Gastroesophageal sphincter (tissue), 4 donors: ENCODE measurements at regions not wholly inside any gene's neighbourhood (a gene's known extent, or its start where the extent isn't known, plus 50 kb on each side); places are given as distances from the start of the nearest gene placed in this dataset.

Source experiments
- ATAC-seq: fragments of 150-250 bp; one replicate; pipeline ENCODE4 v1.9.1; 2016; ENCODE audit warnings: mild to moderate bottlenecking, moderate library complexity
- H3K27ac ChIP-seq, 4 donors: fragments of 200-600 bp; sonication (generic) in 3 of 4; 1 replicate in 3 of 4; 2 replicates in 1 of 4; pipeline ENCODE4 v1.5.1; 2016 to 2019
- H3K27me3 ChIP-seq: fragments of 200-600 bp; sonication (generic); one replicate; pipeline ENCODE4 v1.5.1; 2019
- H3K36me3 ChIP-seq, 2 donors: fragments of 200-600 bp; sonication (generic); one replicate each; pipeline ENCODE4 v1.5.1; 2019; ENCODE audit warnings: control low read depth in 1 of 2
- H3K4me1 ChIP-seq, 3 donors: fragments of 200-600 bp; sonication (generic); 1 replicate in 2 of 3; 2 replicates in 1 of 3; pipeline ENCODE4 v1.5.1; 2016 to 2019; ENCODE audit warnings: control low read depth in 2 of 3
- H3K4me3 ChIP-seq, 2 donors: fragments of 200-600 bp; sonication (generic); one replicate each; pipeline ENCODE4 v1.5.1; 2019; ENCODE audit warnings: mild to moderate bottlenecking in 1 of 2, moderate library complexity in 1 of 2
- H3K9me3 ChIP-seq, 3 donors: fragments of 200-600 bp; sonication (generic); one replicate each; pipeline ENCODE4 v1.5.1; 2017 to 2019; ENCODE audit warnings: control low read depth in 2 of 3
- CTCF ChIP-seq, 4 experiments: fragments of 200-600 bp in 2 of 4; fragments of 450-650 bp in 2 of 4; sonication (generic) in 1 of 4; IDR thresholded peaks; one replicate each; pipeline ENCODE4 v1.5.1; 2017 to 2019; ENCODE audit warnings: antibody characterized with exemption in 4 of 4, mild to moderate bottlenecking in 2 of 4, moderate library complexity in 2 of 4
- EP300 ChIP-seq: sonication (generic); formaldehyde crosslinking; IDR thresholded peaks from one replicate; pipeline ENCODE4 v1.6.1; 2017; ENCODE audit warnings: antibody characterized with exemption, mild to moderate bottlenecking
- POLR2A ChIP-seq, 2 donors: fragments of 450-650 bp; IDR thresholded peaks; one replicate each; pipeline ENCODE4 v1.6.1; 2017; ENCODE audit warnings: antibody characterized with exemption in 2 of 2, mild to moderate bottlenecking in 2 of 2, moderate library complexity in 1 of 2
- POLR2AphosphoS5 ChIP-seq: sonication (generic); formaldehyde crosslinking; IDR thresholded peaks from one replicate; pipeline ENCODE4 v1.6.1; 2017; ENCODE audit warnings: antibody characterized with exemption
- WGBS, 2 donors: methylation state at CpG; one replicate each; pipeline ENCODE4 v1.1.5; 2018; ENCODE audit warnings: low coverage in 1 of 2; 5-methylcytosine and 5-hydroxymethylcytosine counted together

- Histone ChIP-seq H3K27ac (no peak overlapping the region), H3K36me3 (no peaks in the 10 kb centered on the region), H3K9me3 (no peaks in the 10 kb centered on the region), H3K27me3 (peaks cover 3% of the 10 kb centered on the region), H3K4me3 (no peak overlapping the region), H3K4me1 (no peaks in the 10 kb centered on the region)
- no peak for ATAC-seq
- WGBS, 2 donors, result 84 to 90% methylated on average over 2 of the region's 2 CpGs
- TF ChIP-seq POLR2A (IDR thresholded peaks at IDR 0.05), result no peak
- TF ChIP-seq EP300, result no peak
- TF ChIP-seq CTCF (IDR thresholded peaks at IDR 0.05), result no peak
- TF ChIP-seq POLR2AphosphoS5, result no peak
These were observed 1331.9 kb downstream of the XPNPEP1 start for GRCh38 chr10:108591417-108591816.

- no peak for ATAC-seq
- no peak overlapping the region for H3K27ac ChIP-seq
- H3K4me1 ChIP-seq, result no peaks in the 10 kb centered on the region
- no peak overlapping the region for H3K4me3 ChIP-seq
- 93 to 96% methylated on average over 3 of the region's 3 CpGs for WGBS, 2 donors
- TF ChIP-seq EP300 (no peak), POLR2AphosphoS5 (no peak), POLR2A (IDR thresholded peaks at IDR 0.05) (no peak), CTCF (IDR thresholded peaks at IDR 0.05) (no peak)
- peaks cover 3% of the 10 kb centered on the region for H3K27me3 ChIP-seq
- H3K36me3 ChIP-seq, result no peaks in the 10 kb centered on the region
- H3K9me3 ChIP-seq, result no peaks in the 10 kb centered on the region
These were observed 1336.9 kb downstream of the XPNPEP1 start for GRCh38 chr10:108586424-108586823.

- Histone ChIP-seq H3K27ac (no peak overlapping the region), H3K36me3 (no peaks in the 10 kb centered on the region), H3K4me3 (no peak overlapping the region), H3K9me3 (no peaks in the 10 kb centered on the region), H3K27me3 (no peaks in the 10 kb centered on the region), H3K4me1 (no peaks in the 10 kb centered on the region)
- no peak for TF ChIP-seq EP300
- TF ChIP-seq CTCF (IDR thresholded peaks at IDR 0.05), result no peak
- no peak for TF ChIP-seq POLR2A (IDR thresholded peaks at IDR 0.05)
- no peak for TF ChIP-seq POLR2AphosphoS5
- no peak for ATAC-seq
- WGBS, 2 donors, result 21 to 38% methylated on average over 1 of the region's 1 CpG
These were observed 1339.4 kb downstream of the XPNPEP1 start for GRCh38 chr10:108583877-108584276.

- no peak overlapping the region for H3K27ac ChIP-seq
- H3K27me3 ChIP-seq, result no peaks in the 10 kb centered on the region
- 80 to 88% methylated on average over 1 of the region's 1 CpG for WGBS, 2 donors
- no peaks in the 10 kb centered on the region for H3K36me3 ChIP-seq
- TF ChIP-seq POLR2AphosphoS5 (no peak), CTCF (IDR thresholded peaks at IDR 0.05) (no peak), POLR2A (IDR thresholded peaks at IDR 0.05) (no peak), EP300 (no peak)
- H3K4me3 ChIP-seq, result no peak overlapping the region
- H3K9me3 ChIP-seq, result no peaks in the 10 kb centered on the region
- H3K4me1 ChIP-seq, result no peaks in the 10 kb centered on the region
- no peak for ATAC-seq
These were observed 1340.4 kb downstream of the XPNPEP1 start for GRCh38 chr10:108582888-108583287.

- H3K27me3 ChIP-seq, result no peaks in the 10 kb centered on the region
- H3K36me3 ChIP-seq, result no peaks in the 10 kb centered on the region
- ATAC-seq, result no peak
- H3K4me1 ChIP-seq, result no peaks in the 10 kb centered on the region
- H3K9me3 ChIP-seq, result no peaks in the 10 kb centered on the region
- no peak overlapping the region for H3K4me3 ChIP-seq
- TF ChIP-seq POLR2A (IDR thresholded peaks at IDR 0.05) (no peak), POLR2AphosphoS5 (no peak)
- 40 to 51% methylated on average over 3 of the region's 3 CpGs for WGBS, 2 donors
- H3K27ac ChIP-seq, result no peak overlapping the region
These were observed 1340.9 kb downstream of the XPNPEP1 start for GRCh38 chr10:108582387-108582786.

- no peak for TF ChIP-seq POLR2AphosphoS5
- no peak for TF ChIP-seq EP300
- TF ChIP-seq CTCF (IDR thresholded peaks at IDR 0.05), result no peak
- TF ChIP-seq POLR2A (IDR thresholded peaks at IDR 0.05), result no peak
- Histone ChIP-seq H3K9me3 (no peaks in the 10 kb centered on the region), H3K36me3 (no peaks in the 10 kb centered on the region), H3K4me3 (no peak overlapping the region), H3K4me1 (no peaks in the 10 kb centered on the region), H3K27ac (no peak overlapping the region), H3K27me3 (no peaks in the 10 kb centered on the region)
- no peak for ATAC-seq
- WGBS, 2 donors, result 100% methylated on average over 1 of the region's 1 CpG; no CpG with 5 or more reads in 1 of the 2 donors
These were observed 1345.1 kb downstream of the XPNPEP1 start for GRCh38 chr10:108578258-108578657.
